IMR-90 (cell line): ENCODE measurements at regions not wholly inside any gene's neighbourhood (a gene's known extent, or its start where the extent isn't known, plus 50 kb on each side); places are given as distances from the start of the nearest gene placed in this dataset.

Experiments
- ATAC-seq: fragments of 200-7000 bp; cut with Tn5 transposase; 2 replicates; pipeline ENCODE4 v1.9.1; 2020; ENCODE audit warnings: low read depth, mild to moderate bottlenecking, moderate library complexity
- BruUV-seq: library from RNA; stranded (reverse); fragments of 400-500 nt; replicated peaks from 2 replicates; lab custom pipeline; 2021; lab: Mats Ljungman, UMichigan
- CTCF ChIA-PET: fragments of 300-600 bp; formaldehyde crosslinking; extraction: SDS; loops from one replicate; lab custom pipeline; 2021; ENCODE audit warnings: antibody characterized with exemption; lab: Yijun Ruan, JAX
- POLR2A ChIA-PET: fragments of 300-600 bp; sonication (Branson Sonifier 250); formaldehyde crosslinking; loops from one replicate; lab custom pipeline; 2022; ENCODE audit warnings: antibody characterized with exemption; ENCODE audit not compliant: unreplicated experiment; lab: Charles Lee
- DNase-seq: peaks from one replicate; pipeline ENCODE4 v3.0.0; 2013
- H2AFZ ChIP-seq: replicated peaks from 2 replicates; pipeline ENCODE3; 2013; ENCODE audit warnings: low read length, mild to moderate bottlenecking; ENCODE audit not compliant: poor library complexity
- H2AK5ac ChIP-seq: 2 replicates; pipeline ENCODE4 v1.6.1; 2013; ENCODE audit warnings: low read depth, low read length, inconsistent platforms
- H2AK9ac ChIP-seq: replicated peaks from 2 replicates; pipeline ENCODE3; 2013; ENCODE audit warnings: mild to moderate bottlenecking, low read depth, low read length, moderate library complexity; ENCODE audit not compliant: poor library complexity
- H2BK120ac ChIP-seq: 2 replicates; pipeline ENCODE4 v1.6.1; 2013; ENCODE audit warnings: low read depth, low read length, inconsistent platforms
- H2BK15ac ChIP-seq: 3 replicates; pipeline ENCODE4 v1.6.1; 2013; ENCODE audit warnings: low read depth, low read length, inconsistent platforms
- H2BK20ac ChIP-seq: 2 replicates; pipeline ENCODE4 v1.6.1; 2013; ENCODE audit warnings: low read depth, mild to moderate bottlenecking, inconsistent platforms, low read length, moderate library complexity
- H2BK5ac ChIP-seq: 2 replicates; pipeline ENCODE4 v1.6.1; 2013; ENCODE audit warnings: mild to moderate bottlenecking, low read depth, low read length, inconsistent platforms; ENCODE audit not compliant: poor library complexity, severe bottlenecking
- H3K14ac ChIP-seq: replicated peaks from 2 replicates; pipeline ENCODE4 v1.6.1; 2013; ENCODE audit warnings: low read depth, low read length, inconsistent platforms
- H3K18ac ChIP-seq: 2 replicates; pipeline ENCODE4 v1.6.1; 2013; ENCODE audit warnings: low read depth, low read length, control low read depth
- H3K23ac ChIP-seq: 2 replicates; pipeline ENCODE4 v1.6.1; 2013; ENCODE audit warnings: low read depth, low read length, inconsistent platforms
- H3K27ac ChIP-seq: 2 replicates; pipeline ENCODE4 v1.5.1; 2013; ENCODE audit warnings: mild to moderate bottlenecking, control low read depth, low read length; ENCODE audit not compliant: insufficient read depth
- H3K27me3 ChIP-seq: 2 replicates; pipeline ENCODE4 v1.6.1; 2013; ENCODE audit warnings: low read length; ENCODE audit not compliant: control insufficient read depth, insufficient read depth
- H3K36me3 ChIP-seq: 2 replicates; pipeline ENCODE4 v1.6.1; 2013; ENCODE audit warnings: low read length, mixed read lengths; ENCODE audit not compliant: control insufficient read depth, insufficient read depth
- H3K4ac ChIP-seq: 2 replicates; pipeline ENCODE4 v1.6.1; 2013; ENCODE audit warnings: low read depth, low read length, inconsistent platforms
- H3K4me1 ChIP-seq: 2 replicates; pipeline ENCODE4 v1.6.1; 2013; ENCODE audit warnings: low read length, mixed read lengths; ENCODE audit not compliant: control insufficient read depth, insufficient read depth
- H3K4me2 ChIP-seq: 2 replicates; pipeline ENCODE4 v1.6.1; 2013; ENCODE audit warnings: low read depth, mild to moderate bottlenecking, control low read depth, low read length, moderate library complexity
- H3K4me3 ChIP-seq: 2 replicates; pipeline ENCODE4 v1.5.1; 2013; ENCODE audit warnings: low read depth, mild to moderate bottlenecking, control low read depth, low read length, moderate library complexity; ENCODE audit not compliant: insufficient read depth
- H3K56ac ChIP-seq: 2 replicates; pipeline ENCODE4 v1.6.1; 2013; ENCODE audit warnings: low read length, inconsistent platforms; ENCODE audit not compliant: insufficient read depth; ENCODE audit errors: extremely low read depth
- H3K79me1 ChIP-seq, 2 experiments: 2 replicates each; pipeline ENCODE4 v1.6.1; 2013; ENCODE audit warnings: low read length in 2 of 2, inconsistent platforms in 1 of 2, low read depth in 1 of 2
- H3K9ac ChIP-seq: 2 replicates; pipeline ENCODE4 v1.6.1; 2013; ENCODE audit warnings: low read depth, low read length, control low read depth
- H3K9me1 ChIP-seq: 2 replicates; pipeline ENCODE4 v1.6.1; 2013; ENCODE audit warnings: low read length, inconsistent platforms; ENCODE audit not compliant: insufficient read depth
- H3K9me3 ChIP-seq: 2 replicates; pipeline ENCODE4 v1.6.1; 2013; ENCODE audit warnings: low read length; ENCODE audit not compliant: control insufficient read depth, insufficient read depth
- H4K20me1 ChIP-seq: 2 replicates; pipeline ENCODE4 v1.6.1; 2013; ENCODE audit warnings: low read length, inconsistent platforms; ENCODE audit not compliant: insufficient read depth
- H4K5ac ChIP-seq: 2 replicates; pipeline ENCODE4 v1.6.1; 2013; ENCODE audit warnings: mild to moderate bottlenecking, low read depth, low read length, control low read depth
- H4K8ac ChIP-seq, 2 experiments: 2 replicates each; pipeline ENCODE4 v1.6.1; 2013; ENCODE audit warnings: low read depth in 2 of 2, low read length in 2 of 2, control low read depth in 1 of 2, inconsistent platforms in 1 of 2
- H4K91ac ChIP-seq: 2 replicates; pipeline ENCODE4 v1.6.1; 2013; ENCODE audit warnings: low read depth, low read length, inconsistent platforms; ENCODE audit not compliant: insufficient read depth
- BHLHE40 ChIP-seq: fragments of 150-350 bp; IDR thresholded peaks from 2 replicates; pipeline ENCODE4 v1.6.1; 2016; ENCODE audit warnings: mild to moderate bottlenecking, low read depth, low read length
- CHD1 ChIP-seq: IDR thresholded peaks from 2 replicates; pipeline ENCODE4 v1.6.1; 2012; ENCODE audit warnings: low read depth, low read length, improper control_type of control experiment
- ELK1 ChIP-seq: fragments of 150-350 bp; IDR thresholded peaks from 2 replicates; pipeline ENCODE4 v1.6.1; 2016; ENCODE audit warnings: low read depth, mild to moderate bottlenecking, low read length, moderate library complexity, borderline replicate concordance
- FOS ChIP-seq: fragments of 150-350 bp; IDR thresholded peaks from 2 replicates; pipeline ENCODE4 v1.6.1; 2016; ENCODE audit warnings: low read depth, low read length
- MAFK ChIP-seq: IDR thresholded peaks from 2 replicates; pipeline ENCODE4 v1.6.1; 2012; ENCODE audit warnings: low read depth, low read length, improper control_type of control experiment
- MXI1 ChIP-seq: IDR thresholded peaks from 2 replicates; pipeline ENCODE4 v1.6.1; 2012; ENCODE audit warnings: low read depth, mild to moderate bottlenecking, low read length, moderate library complexity, borderline replicate concordance
- NFE2L2 ChIP-seq: fragments of 150-350 bp; IDR thresholded peaks from 2 replicates; pipeline ENCODE4 v1.6.1; 2016; ENCODE audit warnings: low read depth, mild to moderate bottlenecking, low read length
- POLR2A ChIP-seq: IDR thresholded peaks from 2 replicates; pipeline ENCODE4 v1.6.1; 2012; ENCODE audit warnings: mild to moderate bottlenecking, low read depth, low read length
- RCOR1 ChIP-seq: IDR thresholded peaks from 2 replicates; pipeline ENCODE4 v1.6.1; 2012; ENCODE audit warnings: mild to moderate bottlenecking, low read length, improper control_type of control experiment; ENCODE audit not compliant: insufficient replicate concordance
- SMC3 ChIP-seq: fragments of 150-350 bp; IDR thresholded peaks from 2 replicates; pipeline ENCODE4 v1.6.1; 2016; ENCODE audit warnings: low read depth, mild to moderate bottlenecking, antibody characterized with exemption, low read length, moderate library complexity
- WGBS, 2 experiments: methylation state at CpG; one replicate each; pipeline versions ENCODE4 v1.1.5 to v1.1.7; 2013; ENCODE audit warnings: missing lambda C conversion rate in 2 of 2; ENCODE audit not compliant: insufficient read length in 1 of 2; ENCODE audit errors: extremely low coverage in 2 of 2; 5-methylcytosine and 5-hydroxymethylcytosine counted together
- dilution Hi-C: fragments of 300-500 bp; cut with HindIII; formaldehyde crosslinking; loops from one replicate; pipeline ENCODE4 v1.14.3; 2018; ENCODE audit warnings: low sequenced_read_pairs; ENCODE audit not compliant: unreplicated experiment
- in situ Hi-C: fragments of 300-500 bp; cut with MboI; formaldehyde crosslinking; loops from 3 replicates; pipeline ENCODE4 v1.14.3; 2019; ENCODE audit warnings: low sequenced_read_pairs, inconsistent platforms, mixed read lengths
- intact Hi-C: fragments of 100-400 bp; cut with micrococcal nuclease; formaldehyde crosslinking; loops from 2 replicates; pipeline ENCODE4 v1.10.0; 2022

GRCh38 chr18:78150590-78150989 lies 829.0 kb upstream of the SALL3 start (continued):
- no peak for TF ChIP-seq NFE2L2
- TF ChIP-seq MAFK: no peak
- TF ChIP-seq MXI1: no peak
- TF ChIP-seq RCOR1: no peak
- no peak for TF ChIP-seq ELK1

- no peak for ATAC-seq
- Histone ChIP-seq H3K4me1 (no peaks in the 10 kb centered on the region), H4K91ac (no peak overlapping the region), H3K4ac (no peak overlapping the region), H4K8ac (no peak overlapping the region), H3K18ac (no peak overlapping the region), H3K4me3 (no peak overlapping the region), H4K5ac (no peak overlapping the region), H3K9me1 (no peaks in the 10 kb centered on the region), H2BK20ac (no peak overlapping the region), H3K23ac (no peak overlapping the region), H2AK9ac (no peak overlapping the region), H2AFZ (no peak overlapping the region), H2BK15ac (no peak overlapping the region), H3K14ac (no peak overlapping the region), H4K20me1 (no peaks in the 10 kb centered on the region), H3K27ac (no peak overlapping the region), H3K9me3 (peaks cover 46% of the 10 kb centered on the region), H2BK120ac (no peak overlapping the region), H3K79me1 (no peaks in the 10 kb centered on the region), H2BK5ac (no peak overlapping the region), H3K4me2 (no peak overlapping the region), H3K27me3 (no peaks in the 10 kb centered on the region), H3K9ac (no peak overlapping the region), H3K56ac (no peak overlapping the region), H2AK5ac (no peak overlapping the region), H3K36me3 (no peaks in the 10 kb centered on the region)
- POLR2A ChIA-PET: no interaction called here
- CTCF ChIA-PET: no interaction called here
- TF ChIP-seq BHLHE40: no peak
- no peak for TF ChIP-seq MXI1
- no peak for TF ChIP-seq CHD1
- TF ChIP-seq FOS: no peak
- no peak for TF ChIP-seq SMC3
- no peak for TF ChIP-seq ELK1
- TF ChIP-seq NFE2L2: no peak
- no peak for TF ChIP-seq POLR2A
- in situ Hi-C loops: no loop called here
- WGBS, 2 experiments: 71% methylated on average over 7 of the region's 9 CpGs; no CpG with 5 or more reads in 1 of the 2 experiments
- no peak for DNase-seq
- dilution Hi-C loops: no loop called here
- intact Hi-C loops: no loop called here
- BruUV-seq: no TSS peak
Measured at GRCh38 chr18:78151234-78151633, 828.4 kb upstream of the SALL3 start.
